Fibroblast of mammary gland (primary cell): ENCODE measurements at regions not wholly inside any gene's neighbourhood (a gene's known extent, or its start where the extent isn't known, plus 50 kb on each side); places are given as distances from the start of the nearest gene placed in this dataset.

Experiments
- DNase-seq: peaks from one replicate; pipeline ENCODE4 v3.0.0-alpha.2; 2010; ENCODE audit warnings: low read depth
- H3K4me3 ChIP-seq: 2 replicates; pipeline ENCODE4 v1.5.1; 2011; ENCODE audit warnings: low read depth, mild to moderate bottlenecking, low read length, moderate library complexity; ENCODE audit not compliant: control insufficient read depth
- TF ChIP-seq, protein P1 (sequence below): conservative IDR thresholded peaks from 2 replicates; pipeline ENCODE4 v1.5.1; 2011; ENCODE audit warnings: low read depth, low read length, inconsistent platforms; ENCODE audit not compliant: control insufficient read depth, insufficient read depth

DNA sequence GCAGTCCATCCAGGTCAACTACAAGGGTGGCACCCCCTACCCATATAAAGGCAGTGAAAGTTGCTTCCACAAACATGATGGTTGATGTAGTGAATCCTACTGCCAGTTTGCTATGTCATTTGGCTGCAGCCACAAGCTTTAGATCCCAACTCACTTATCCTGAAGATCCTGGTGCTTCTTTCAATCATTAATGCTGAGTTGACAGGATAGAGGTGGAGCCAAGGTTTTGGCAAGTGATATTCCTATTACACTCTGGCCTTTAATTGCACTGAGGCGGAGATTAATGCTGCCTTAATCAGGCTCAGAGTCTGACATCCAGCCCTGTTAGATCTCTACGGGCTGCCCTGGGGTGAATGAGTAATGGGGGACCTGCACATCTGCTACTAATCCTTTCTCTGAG, 542.4 kb upstream of the ARX start:
- TF ChIP-seq, protein P1, sequence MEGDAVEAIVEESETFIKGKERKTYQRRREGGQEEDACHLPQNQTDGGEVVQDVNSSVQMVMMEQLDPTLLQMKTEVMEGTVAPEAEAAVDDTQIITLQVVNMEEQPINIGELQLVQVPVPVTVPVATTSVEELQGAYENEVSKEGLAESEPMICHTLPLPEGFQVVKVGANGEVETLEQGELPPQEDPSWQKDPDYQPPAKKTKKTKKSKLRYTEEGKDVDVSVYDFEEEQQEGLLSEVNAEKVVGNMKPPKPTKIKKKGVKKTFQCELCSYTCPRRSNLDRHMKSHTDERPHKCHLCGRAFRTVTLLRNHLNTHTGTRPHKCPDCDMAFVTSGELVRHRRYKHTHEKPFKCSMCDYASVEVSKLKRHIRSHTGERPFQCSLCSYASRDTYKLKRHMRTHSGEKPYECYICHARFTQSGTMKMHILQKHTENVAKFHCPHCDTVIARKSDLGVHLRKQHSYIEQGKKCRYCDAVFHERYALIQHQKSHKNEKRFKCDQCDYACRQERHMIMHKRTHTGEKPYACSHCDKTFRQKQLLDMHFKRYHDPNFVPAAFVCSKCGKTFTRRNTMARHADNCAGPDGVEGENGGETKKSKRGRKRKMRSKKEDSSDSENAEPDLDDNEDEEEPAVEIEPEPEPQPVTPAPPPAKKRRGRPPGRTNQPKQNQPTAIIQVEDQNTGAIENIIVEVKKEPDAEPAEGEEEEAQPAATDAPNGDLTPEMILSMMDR = no peak
- DNase-seq = no peak
- no peak overlapping the region for H3K4me3 ChIP-seq

DNA sequence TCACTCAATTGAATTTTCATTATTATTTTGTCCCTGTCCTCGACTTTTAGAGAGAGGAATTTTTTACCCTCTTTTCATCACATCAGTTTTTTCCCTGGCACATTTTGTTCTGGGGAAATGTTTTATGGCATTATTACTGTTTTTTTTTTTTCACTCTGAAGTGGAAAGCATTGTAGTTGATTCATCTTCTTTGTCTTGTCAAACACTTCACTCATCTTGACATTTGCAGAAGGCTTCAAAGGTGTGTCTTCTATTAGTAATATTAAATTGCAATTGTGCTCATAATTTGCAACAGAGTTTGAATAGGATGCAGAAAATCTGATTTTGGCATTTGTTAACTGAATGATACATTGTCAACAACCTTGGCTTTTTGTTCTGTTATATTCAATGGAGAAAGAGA, 545.4 kb upstream of the ARX start:
- H3K4me3 ChIP-seq = no peak overlapping the region
- no peak for DNase-seq
- TF ChIP-seq, protein P1 = no peak

DNA sequence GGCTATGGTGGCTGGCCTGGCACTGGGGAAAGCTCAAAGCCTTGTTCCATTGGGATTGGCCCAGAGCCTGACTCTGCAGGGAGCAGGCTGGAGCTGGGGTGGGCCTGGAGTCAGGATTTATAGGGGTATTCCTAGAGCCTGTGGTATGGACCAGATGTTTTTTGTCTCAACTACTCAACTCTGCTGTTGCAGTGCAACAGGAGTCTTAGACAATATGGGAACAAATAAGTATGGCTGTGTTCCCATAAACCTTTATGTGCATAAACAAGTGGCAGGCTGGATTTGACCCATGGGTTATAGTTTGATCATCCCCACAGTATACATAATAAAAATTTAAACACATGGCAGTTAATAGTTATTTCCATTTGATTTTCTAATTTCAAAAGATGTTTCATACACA, 557.9 kb upstream of the ARX start:
- DNase-seq = no peak
- H3K4me3 ChIP-seq = no peak overlapping the region
- TF ChIP-seq, protein P1 = no peak

DNA sequence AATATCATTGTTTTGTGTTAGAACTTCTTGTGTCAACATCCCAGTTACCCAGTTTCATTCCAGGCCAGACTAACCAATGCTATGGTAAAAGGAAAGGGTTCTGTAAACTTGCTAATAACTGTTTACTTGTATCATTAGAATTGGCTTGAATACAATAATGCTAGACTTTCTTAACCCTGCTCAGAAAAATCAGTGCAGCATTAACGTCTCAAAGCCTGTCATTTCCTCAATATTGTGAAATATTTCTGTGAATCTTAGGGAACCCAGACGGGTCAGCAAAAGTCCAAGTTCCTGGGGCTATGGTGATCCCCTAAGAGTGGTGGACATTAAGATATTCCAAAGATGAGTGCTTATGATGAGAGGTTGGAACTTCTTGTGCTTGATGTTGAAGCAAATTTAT, 541.2 kb upstream of the MAGEB18 start:
- TF ChIP-seq, protein P1 = no peak
- DNase-seq = peak; percentile 1
- H3K4me3 ChIP-seq = no peak overlapping the region

DNA sequence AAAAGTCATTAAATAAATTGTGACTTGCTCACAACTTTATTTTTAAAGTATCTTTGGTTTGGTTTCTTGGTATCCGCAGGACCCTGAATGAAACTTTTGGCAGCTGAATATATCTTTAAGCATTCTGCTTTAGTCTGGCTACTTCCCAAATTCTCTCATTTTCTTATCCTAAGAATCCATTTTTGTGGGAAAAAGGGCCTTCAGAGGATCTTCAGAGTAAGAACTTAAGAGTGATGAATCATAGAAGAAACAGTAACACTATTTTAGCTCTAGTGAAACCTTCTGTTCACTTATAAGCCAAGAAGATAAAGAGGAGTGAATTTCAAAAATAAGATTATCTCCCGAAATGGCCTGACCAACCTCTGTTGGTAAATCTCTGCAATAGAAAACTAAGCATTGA, 540.6 kb upstream of the MAGEB18 start:
- H3K4me3 ChIP-seq = no peak overlapping the region
- TF ChIP-seq, protein P1 = no peak
- DNase-seq = peak; percentile 11

DNA sequence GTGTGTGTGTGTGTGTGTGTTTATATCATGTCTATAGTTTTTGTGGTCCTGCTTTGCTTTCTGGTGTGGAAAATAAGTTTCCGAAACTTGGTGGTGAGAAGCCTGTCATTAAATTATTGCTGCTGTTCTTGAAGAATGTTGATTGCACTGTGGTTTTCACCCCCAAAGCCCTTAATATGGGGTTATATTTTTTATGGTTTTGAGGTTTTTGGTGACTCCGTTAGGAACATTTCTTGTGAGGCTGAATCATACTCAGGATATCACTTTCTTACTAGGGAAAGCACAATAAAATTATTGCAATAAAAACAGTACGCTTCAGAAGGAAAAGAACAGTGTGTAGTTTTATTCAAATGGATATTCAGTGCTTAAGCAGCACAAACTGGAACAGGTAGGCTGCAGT, 539.1 kb upstream of the MAGEB18 start:
- no peak overlapping the region for H3K4me3 ChIP-seq
- DNase-seq = peak; percentile 5
- TF ChIP-seq, protein P1 = no peak

DNA sequence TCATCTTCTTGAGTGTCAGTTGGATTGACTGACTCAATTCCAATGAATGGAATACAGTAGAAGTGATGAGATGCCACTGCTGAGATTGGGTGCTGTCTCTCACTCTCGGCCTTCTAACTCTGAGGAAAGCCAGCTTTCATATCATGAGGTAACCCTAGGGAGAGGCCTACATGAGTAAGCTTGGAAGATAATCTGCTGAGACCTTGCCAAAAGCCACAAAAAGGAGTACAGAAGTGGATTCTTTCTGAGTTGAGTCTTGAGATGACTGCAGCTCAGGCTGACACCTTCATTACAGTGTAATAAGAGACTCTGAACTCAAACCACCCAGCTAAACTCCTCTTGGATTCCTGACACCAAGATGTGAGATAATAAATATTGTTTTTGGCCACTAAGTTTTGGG, 537.4 kb upstream of the MAGEB18 start:
- H3K4me3 ChIP-seq = no peak overlapping the region
- peak; percentile 44 for DNase-seq
- TF ChIP-seq, protein P1 = no peak
